Stimulated activated CD4-positive, alpha-beta T cell treated with anti-CD3 and anti-CD28 coated beads, Interleukin-12 subunit alpha, Interleukin-12 subunit beta, amount 100 ng/mL, for 48 hours (primary cell): ENCODE measurements at regions not wholly inside any gene's neighbourhood (a gene's known extent, or its start where the extent isn't known, plus 50 kb on each side); places are given as distances from the start of the nearest gene placed in this dataset.
"Not testable (repeated sequence)": the region's sequence is repeated elsewhere in the genome, so short reads cannot be mapped to it uniquely, and the experiment has no call there.

Source experiments
- DNase-seq, 3 donors: peaks; one replicate each; pipeline ENCODE4 v3.0.0-alpha.2; 2020; ENCODE audit warnings: low read depth in 2 of 3, low spot score in 1 of 3

DNA sequence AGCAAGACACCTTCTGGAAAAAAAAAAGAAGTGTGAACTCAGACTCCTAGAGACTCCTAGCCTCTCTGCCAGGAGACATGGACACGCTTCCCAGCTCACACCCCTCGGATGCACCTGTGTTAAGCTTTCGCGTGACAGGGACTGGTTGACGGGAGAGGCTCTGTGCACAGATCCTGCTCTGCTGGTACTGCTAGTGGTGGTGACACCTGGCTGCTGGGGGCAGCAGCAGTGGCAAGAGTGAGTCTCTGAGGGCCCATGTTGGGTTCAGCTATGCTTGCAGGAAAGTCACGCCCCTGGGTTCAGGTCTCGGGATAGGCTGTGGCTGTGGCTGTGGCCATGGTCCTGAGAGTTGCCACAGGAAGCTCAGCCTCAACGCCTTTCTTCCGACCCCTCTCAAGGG is 81.1 kb downstream of the XRCC2 start:
- DNase-seq = no peak

DNA sequence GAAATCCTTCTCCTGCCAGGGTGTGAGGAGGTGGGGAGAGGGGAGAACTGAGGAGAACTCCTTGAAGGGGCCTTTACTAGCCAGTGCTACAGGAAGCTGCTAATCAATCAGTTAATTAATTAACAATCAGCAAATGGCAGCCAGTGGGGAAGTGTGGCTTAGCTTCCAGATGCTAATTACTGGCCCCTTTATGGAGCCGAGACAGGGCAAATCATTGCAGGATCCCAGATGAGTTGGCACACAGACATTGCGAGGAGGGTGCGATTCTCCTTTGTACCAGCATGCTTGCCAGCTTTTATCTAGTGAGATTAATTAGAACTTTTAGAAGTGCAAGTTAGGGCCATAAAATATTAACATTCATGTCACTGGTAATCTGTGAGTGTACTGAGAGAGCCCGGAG is 84.0 kb downstream of the XRCC2 start:
- no peak for DNase-seq

DNA sequence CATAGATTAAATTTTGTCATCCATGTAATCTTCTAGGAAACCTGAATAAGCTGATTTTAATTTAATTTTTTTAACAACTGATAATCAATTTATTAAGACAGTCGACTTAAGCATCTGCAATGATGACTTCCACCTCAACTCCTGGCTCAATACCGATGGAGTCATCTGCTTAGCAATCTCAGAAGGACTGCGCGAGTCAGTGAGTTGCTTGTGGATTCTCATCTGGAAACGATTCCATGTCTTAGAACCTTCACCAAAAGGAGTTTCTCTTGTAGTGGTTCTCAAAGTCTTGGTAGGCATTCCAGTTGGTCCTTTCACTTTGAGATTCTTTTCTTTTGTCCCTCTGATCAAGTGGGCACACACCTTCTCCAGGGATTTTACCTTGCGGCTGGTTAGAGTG is 85.5 kb downstream of the XRCC2 start:
- DNase-seq = no peak

DNA sequence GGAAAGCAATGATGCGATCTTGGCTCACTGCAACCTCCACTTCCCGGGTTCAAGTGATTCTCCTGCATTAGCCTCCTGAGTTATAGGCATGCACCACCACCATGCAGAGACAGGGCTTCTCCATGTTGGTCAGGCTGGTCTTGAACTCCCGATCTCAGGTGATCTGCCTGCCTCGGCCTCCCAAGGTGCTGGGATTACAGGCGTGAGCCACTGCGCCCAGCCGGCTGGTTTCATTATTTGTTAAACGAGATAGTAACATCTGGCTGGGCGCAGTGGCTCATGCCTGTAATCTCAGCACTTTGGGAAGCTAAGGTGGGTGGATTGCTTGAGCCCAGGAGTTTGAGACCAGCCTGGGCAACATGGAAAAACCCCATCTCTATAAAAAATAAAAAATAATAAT is 86.1 kb downstream of the XRCC2 start:
- DNase-seq = not testable (repeated sequence)

DNA sequence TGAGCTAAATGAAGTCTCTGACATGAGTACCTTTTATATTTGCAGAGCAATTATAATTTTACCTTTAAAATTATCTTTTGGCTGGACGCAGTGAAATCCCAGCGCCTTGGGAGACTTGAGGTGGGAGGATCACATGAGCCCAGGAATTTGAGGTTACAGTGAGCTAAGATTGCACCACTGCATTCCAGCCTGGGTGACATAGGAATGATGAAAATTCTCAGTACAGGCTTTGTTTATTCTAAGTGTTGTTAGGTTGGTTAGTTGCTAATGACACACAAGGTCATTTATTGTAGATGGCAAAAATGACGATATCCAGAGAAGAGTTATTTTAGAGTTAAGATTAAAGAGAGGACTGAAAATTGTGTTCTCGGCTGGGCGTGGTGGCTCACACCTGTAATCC is 87.6 kb downstream of the XRCC2 start:
- DNase-seq = no peak

DNA sequence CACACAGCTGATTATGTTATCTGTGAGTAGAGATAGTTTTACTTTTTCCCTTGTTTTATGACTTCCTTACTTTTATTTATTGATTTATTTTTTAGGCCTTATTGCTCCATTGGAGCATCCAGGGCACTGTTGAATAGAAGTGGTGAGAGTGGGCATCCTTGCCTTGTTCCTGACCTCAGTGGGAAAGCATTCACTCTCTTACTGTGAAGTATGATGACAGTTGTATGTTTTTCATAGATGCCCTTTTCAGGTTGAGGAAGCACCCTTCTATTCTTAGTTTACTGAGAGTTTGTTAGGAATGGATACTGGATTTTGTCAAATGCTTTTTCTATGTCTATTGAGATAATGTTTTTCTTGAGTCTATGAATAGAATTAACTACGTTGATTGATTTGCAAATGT is 88.6 kb downstream of the XRCC2 start:
- no peak for DNase-seq

DNA sequence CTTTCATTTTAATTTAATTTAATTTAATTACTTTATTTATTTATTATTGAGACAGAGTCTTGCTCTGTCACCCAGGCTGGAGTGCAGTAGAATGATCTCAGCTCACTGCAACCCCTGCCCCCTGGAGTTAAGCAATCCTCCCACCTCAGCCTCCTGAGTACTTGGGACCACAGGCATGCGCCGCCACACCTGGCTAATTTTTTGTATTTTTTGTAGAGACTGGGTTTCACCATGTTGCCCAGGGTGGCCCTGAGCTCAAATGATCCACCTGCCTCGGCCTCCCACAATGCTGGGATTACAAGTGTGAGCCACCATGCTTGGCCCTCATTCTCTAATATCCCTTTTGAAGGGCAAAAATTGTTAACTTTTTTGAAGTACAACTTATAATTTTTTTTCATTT is 92.9 kb downstream of the XRCC2 start:
- DNase-seq = no peak

DNA sequence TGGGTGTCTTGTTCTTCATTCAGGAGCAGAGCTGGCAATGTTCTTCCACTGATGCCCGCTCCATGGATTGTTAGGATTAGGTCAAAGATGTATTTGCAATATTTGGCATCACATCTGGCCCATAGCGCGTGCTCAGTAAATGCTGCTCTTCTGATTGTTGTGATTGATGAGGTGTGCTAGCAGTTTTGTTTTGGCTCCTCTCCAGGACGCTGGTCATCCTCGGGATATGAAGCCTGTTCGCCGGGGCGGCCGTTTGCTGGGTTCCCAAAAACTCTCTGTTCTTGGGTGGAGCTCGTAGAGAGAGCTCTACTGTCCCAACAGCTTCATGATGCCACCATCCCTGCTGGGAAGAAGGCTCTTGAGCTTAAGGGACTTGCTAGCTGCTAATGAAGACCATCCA is 96.9 kb downstream of the XRCC2 start:
- DNase-seq = no peak

DNA sequence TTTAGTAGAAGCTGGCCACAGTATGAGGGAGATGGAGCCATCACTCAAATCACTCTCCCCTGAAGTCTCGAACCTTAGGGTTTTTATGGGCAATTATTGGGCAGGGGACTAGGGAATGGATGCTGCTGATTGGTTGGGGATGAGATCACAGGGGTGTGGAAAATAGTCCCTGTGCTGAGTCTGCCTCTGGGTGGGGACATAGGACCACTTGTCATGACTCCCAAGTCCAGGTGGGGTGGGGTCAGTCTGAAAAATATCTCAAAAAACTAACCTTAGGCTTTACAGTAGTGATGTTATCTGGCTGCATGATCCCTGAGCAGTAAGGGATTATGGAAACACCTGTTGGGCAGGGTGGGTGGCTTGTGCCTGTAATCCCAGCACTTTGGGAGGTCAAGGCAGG is 98.6 kb downstream of the XRCC2 start:
- no peak for DNase-seq

DNA sequence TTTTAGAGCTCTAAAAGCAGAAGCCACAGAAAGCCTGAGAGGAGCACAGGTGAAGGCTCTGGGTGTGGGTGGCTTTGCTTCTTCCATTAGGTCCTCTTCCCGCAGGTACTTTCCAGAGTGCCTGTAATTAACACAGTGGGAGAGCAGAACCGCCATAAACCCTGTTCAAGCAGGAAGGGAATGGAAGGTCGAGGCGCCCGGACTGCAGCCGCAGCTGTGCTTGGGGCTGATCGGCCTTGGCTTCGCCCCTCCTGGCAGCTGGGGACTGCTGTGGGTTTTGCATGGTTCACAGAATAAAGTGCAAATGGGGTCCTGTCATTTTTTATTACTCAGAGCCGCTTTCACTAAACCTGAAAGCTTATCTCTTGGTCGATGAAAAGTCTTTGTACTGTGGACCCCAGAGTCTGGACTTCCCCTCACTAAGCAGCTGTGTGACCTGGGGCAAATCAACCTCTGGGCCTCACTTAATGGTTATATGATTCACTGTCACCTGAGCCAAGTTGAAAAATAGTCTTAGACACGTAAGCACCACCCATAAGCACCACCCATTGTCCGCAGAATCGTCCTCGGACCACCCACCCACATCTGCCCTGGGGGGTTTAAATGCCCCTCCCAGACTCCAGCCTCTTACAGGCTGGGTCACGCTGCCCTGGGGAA is 100.9 kb downstream of the XRCC2 start:
- DNase-seq = no peak

DNA sequence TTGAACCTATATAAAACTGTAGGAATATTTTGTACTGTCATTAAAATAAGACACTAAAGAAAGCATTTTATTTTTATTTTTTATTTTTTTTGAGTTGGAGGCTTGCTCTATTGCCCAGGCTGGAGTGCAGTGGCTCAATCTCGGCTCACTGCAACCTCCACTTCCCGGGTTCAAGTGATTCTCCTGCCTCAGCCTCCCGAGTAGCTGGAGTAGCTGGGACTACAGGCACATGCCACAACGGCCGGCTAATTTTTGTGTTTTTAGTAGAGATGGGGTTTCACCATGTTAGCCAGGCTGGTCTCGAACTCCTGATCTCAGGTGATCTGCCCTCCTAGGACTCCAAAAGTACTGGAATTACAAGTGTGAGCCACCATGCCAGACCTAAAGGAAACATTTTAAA is 102.8 kb downstream of the XRCC2 start:
- DNase-seq = not testable (repeated sequence)

DNA sequence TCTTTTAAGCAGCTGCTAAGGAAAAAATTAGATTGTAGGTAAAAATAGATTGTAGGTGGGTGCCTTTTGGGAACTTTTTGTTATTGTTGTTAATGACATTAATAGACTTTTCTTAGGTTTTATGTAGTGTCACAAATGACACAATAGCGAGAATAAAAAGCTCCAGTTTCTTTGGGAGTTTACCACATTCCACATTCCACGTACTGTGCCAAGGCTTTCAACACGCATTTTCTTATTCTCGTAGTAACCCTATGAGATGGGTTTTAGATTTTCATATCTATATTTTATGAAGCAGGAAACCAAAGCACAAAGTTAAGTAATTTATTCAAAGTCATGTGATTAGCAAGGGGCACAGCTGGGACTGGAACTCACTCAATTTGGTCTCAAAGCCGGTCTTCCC is 103.8 kb downstream of the XRCC2 start:
- DNase-seq = no peak

DNA sequence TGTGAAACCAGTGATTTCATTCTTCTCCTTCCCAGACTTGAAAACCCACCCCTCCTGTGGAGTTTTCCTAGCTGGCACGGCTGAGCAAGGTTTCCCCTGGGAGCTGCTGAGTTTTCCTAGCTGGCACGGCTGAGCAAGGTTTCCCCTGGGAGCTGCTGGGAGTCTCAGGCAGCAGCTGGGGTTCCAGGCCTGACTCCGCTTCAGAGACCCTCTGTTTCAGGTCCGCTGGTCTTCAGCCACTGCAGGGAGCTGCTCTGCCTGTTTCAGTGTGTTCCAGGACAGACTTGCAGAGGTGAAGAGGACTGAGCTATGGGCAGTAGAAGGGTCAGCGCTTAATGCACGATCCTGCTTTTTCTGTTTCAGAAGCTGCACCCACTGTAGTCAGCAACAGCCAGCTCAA is 104.9 kb downstream of the XRCC2 start:
- no peak for DNase-seq

DNA sequence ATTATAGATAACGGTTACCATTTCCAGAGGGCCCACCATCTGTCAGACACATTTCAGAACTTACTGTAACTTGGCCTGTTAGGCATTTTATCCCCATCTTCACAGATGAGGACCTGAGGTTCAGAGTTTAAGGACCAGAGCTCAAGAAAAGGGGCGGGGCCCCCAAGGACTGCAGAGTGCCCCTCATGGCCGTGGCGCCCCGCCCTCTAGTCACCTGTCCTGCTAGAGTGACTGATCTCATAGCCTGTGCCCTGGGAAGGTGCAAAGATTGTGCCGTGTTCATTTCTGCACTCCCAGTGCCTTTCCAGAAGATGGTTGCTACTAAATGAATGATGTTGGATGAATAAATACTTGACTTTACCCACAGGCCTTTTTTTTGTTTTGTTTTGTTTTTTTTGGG is 107.0 kb downstream of the XRCC2 start:
- DNase-seq = no peak

DNA sequence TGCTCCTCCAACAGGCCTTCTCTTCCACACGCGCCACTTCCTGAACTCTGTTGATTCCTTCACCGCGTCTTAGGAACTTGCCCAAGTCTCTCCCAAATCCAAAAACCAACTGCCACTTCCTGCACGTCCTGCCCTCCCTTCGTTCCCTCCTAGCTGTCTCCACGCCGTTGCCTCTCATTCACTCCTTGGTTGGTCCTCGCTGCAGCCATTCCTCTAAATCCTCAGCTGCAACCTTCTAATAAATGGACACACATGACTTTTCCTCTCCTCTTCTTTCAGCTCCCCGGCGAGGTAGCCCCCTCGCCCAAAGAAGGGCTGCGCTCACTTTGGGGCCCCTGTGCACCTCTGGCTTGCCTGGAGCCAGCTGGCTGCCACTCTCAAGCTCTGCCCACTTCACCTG is 110.2 kb downstream of the XRCC2 start:
- no peak for DNase-seq

DNA sequence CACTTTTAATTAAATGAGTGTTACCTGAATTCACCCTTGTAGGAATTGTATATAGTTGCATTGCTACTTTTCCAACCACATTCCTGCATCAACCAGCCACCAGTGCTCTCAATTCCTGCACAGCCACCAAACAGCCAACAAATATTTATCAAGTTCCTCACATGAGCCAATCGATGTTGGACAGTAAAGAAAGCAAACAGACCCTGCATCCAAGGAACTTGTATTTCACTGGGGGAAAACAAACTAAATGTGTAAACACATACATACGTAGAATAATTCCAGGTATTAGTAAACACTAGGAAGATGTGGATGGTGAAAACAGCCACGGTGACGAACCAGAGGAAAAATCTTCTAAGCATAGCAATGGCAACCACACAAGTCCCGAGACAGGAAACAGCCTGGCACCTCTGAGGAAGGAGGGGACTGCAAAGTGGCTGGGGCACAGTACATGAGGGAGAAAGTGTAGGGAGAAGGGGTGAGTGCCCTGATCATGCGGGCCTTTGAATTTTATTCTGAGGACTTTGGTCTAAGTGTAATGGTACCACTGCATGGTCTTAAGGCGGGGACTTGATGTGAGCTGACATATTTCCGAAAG is 111.2 kb downstream of the XRCC2 start:
- no peak for DNase-seq

DNA sequence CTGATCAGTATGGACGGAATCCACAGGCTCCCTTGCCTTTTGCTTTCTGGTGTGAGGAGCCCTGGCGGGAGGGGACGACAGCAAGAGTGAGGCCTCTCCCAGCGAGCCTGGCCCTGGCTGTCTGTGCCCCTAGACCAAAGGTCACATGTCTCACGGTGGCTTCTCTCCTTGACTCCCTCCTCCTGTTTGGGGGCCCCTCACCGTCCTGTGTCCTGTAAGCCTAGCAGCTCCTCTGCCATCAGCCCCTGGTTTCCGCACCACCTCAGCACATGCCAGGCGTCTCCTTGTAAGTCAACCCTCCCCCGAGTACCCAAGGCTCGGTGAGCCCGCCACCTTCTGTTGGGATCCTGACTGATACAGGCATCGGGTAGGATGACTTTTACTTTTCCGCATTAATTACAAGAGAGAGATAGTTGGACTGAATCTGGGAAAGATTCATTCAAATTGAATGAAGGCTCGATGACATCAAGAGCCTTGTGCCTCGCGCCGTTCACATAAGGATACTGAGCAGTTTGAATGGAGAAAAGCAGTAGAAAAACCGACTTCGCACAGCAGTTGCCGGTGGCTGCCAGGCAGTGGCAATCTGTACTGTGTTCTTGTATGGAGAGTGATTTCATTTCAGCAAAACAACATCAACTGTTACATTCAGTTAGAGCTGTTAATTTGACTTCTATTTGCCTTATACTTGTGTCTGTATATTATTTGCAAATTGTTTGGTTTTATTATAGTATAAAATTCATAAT is 119.8 kb downstream of the XRCC2 start:
- DNase-seq = no peak

DNA sequence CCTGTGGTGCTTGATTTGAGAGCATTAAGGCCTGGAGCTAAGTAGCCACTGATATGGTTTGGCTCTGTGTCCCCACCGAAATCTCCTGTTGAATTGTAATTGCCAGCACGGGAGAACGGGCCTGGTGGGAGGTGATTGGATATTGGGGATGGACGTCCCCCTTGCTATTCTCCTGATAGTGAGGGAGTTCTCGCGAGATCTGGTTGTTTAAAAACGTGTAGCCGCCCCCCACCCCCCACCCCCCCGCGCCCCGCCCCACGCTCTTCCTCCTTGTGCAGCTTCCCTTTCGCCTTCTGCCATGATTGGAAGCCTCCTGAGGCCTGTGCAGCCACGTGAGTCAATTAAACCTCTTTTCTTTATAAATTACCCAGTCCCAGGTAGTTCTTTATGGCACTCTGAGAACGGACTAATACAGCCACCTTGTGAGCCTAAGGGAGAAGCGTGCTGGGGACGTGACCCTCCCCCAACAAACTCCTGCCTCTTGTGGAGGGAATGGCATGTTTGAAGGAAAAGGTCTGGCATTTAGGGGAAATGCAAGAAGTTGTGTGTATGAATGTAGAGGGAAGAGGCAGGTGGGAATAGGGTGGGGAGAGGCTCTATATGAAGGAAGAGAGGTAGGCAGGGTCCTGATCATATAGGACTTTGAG is 118.0 kb upstream of the KMT2C start:
- no peak for DNase-seq

DNA sequence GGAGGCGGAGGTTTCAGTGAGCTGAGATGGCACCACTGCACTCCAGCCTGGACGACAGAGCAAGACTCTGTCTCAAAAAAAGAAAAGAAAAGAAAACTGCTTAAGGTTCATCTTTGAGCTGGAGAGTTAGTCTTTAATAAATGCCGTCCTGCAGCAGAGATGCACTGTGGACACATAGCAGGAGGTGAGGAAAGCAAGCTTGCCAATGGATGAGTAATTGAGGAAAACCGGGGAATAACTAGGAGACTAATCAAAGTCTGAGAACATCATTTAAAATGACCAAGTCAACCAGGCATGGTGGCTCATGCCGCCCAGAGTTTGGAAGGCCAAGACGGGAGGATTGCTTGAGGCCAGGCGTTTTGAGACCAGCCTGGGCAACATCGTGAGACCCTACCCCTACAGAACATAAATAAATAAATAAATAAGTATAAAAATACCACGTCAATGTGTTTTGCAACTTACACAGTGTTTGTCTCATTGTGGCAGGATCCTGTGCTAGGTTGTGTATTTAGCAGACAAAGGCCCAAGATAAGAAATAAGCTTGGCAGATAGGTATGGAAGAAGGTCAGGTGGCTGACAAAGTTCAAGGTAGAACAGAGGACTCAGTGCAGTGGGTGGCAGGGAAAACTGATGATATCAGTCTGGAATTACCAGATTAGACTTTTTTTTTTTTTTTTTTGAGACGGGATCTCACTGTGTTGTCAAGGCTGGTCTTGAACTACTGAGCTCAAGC is 115.7 kb upstream of the KMT2C start:
- no peak for DNase-seq

DNA sequence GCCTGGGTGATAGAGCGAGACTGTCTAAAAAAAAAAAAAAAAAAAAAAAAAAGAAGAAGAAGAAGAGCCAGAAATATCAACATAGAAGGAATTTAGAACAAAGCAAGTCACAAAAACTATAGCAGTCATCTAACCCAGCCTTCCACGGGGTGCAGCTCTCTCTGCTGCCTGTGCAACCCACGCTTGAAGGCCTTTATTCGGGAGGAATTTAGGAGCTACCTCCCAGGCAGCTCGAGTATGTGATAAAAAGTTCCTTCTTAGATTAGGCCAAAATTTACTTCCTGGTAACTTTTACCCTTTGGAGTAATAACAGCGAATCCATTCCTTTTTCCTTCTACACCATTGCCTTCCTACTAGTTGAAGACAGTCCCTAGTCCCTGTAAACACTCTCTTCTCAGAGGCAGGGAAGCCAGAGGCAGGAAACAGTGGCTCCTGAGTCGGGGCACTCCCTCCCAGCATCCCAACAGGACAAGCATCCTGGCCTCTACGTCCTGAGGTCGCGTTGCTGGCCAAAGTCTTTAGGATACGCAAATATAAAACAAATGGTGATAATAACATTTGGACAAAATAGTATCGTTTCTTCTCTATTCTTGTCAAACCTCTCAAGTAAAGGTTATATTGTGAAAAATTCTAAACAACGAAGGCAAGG is 109.3 kb upstream of the KMT2C start:
- DNase-seq = no peak

DNA sequence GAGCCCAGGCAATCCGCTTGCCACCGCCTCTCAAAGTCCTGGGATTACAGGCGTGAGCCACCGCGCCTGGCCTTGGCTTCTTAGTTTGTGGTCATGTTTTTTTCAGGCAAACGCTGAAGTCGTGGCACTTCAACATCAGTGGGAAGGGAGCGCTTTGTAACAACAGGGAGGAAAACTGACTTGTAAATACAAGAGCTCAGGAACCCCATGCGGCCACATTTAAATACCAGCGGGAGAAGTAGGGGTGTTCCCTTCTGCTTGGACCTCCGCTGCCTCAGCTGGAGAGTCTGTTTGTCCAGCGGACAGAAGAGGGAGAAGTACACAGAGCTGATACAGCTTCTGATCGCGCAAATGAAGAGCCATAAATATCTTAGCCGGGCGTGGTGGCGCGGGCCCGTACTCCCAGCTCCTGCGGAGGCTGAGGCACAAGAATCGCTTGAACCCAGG is 108.7 kb upstream of the KMT2C start:
- DNase-seq = no peak
